DND-41 (cell line): ENCODE measurements at regions not wholly inside any gene's neighbourhood (a gene's known extent, or its start where the extent isn't known, plus 50 kb on each side); places are given as distances from the start of the nearest gene placed in this dataset.

Experiments
- ATAC-seq: fragments of 200-7000 bp; cut with Tn5 transposase; 3 replicates; pipeline ENCODE4 v1.9.1; 2021; ENCODE audit warnings: low read depth; ENCODE audit not compliant: insufficient read depth
- DNase-seq: peaks from one replicate; pipeline ENCODE4 v3.0.0-alpha.2; 2020
- H2AFZ ChIP-seq: 2 replicates; pipeline ENCODE4 v1.6.0; 2012; ENCODE audit warnings: low read depth, low read length
- H3K27ac ChIP-seq: 2 replicates; pipeline ENCODE4 v1.5.1; 2012; ENCODE audit warnings: low read length, inconsistent platforms
- H3K27me3 ChIP-seq: fragments of 200-600 bp; sonication (generic); 2 replicates; pipeline ENCODE4 v1.6.0; 2012; ENCODE audit warnings: low read length, mild to moderate bottlenecking, inconsistent platforms; ENCODE audit not compliant: insufficient read depth, poor library complexity
- H3K36me3 ChIP-seq: 2 replicates; pipeline ENCODE4 v1.5.1; 2012; ENCODE audit warnings: low read length, inconsistent platforms; ENCODE audit not compliant: insufficient read depth
- H3K4me1 ChIP-seq: 2 replicates; pipeline ENCODE4 v1.5.1; 2012; ENCODE audit warnings: mild to moderate bottlenecking, low read length; ENCODE audit not compliant: insufficient read depth
- H3K4me2 ChIP-seq: 2 replicates; pipeline ENCODE4 v1.6.0; 2012; ENCODE audit warnings: mild to moderate bottlenecking, moderate library complexity, low read length, inconsistent platforms; ENCODE audit not compliant: insufficient read depth
- H3K4me3 ChIP-seq, 2 experiments: fragments of 200-600 bp in 1 of 2; shearing (Covaris generic) in 1 of 2; 2 replicates each; pipeline ENCODE4 v1.5.1; 2012 to 2016; ENCODE audit warnings: inconsistent platforms in 2 of 2, low read length in 2 of 2, mild to moderate bottlenecking in 2 of 2, low read depth in 1 of 2, moderate library complexity in 1 of 2
- H3K79me2 ChIP-seq: 2 replicates; pipeline ENCODE4 v1.6.0; 2012; ENCODE audit warnings: low read length, inconsistent platforms; ENCODE audit not compliant: insufficient read depth
- H3K9ac ChIP-seq: 2 replicates; pipeline ENCODE4 v1.6.0; 2012; ENCODE audit warnings: low read depth, mild to moderate bottlenecking, inconsistent platforms, low read length, moderate library complexity
- H3K9me3 ChIP-seq: 2 replicates; pipeline ENCODE4 v1.5.1; 2012; ENCODE audit warnings: low read length, moderate library complexity, mild to moderate bottlenecking, inconsistent platforms; ENCODE audit not compliant: insufficient read depth, severe bottlenecking
- H4K20me1 ChIP-seq: 2 replicates; pipeline ENCODE4 v1.6.0; 2012; ENCODE audit warnings: low read length; ENCODE audit not compliant: insufficient read depth
- CTCF ChIP-seq: IDR thresholded peaks from 2 replicates; pipeline ENCODE4 v1.5.1; 2012; ENCODE audit warnings: borderline replicate concordance, low read length, moderate library complexity, mild to moderate bottlenecking; ENCODE audit not compliant: poor library complexity, severe bottlenecking; ENCODE audit errors: extremely low read depth
- EZH2 ChIP-seq: IDR thresholded peaks from 3 replicates; pipeline ENCODE4 v1.6.1; 2012; ENCODE audit warnings: borderline replicate concordance, low read depth, mild to moderate bottlenecking, moderate library complexity, low read length, inconsistent platforms; ENCODE audit not compliant: severe bottlenecking

DNA sequence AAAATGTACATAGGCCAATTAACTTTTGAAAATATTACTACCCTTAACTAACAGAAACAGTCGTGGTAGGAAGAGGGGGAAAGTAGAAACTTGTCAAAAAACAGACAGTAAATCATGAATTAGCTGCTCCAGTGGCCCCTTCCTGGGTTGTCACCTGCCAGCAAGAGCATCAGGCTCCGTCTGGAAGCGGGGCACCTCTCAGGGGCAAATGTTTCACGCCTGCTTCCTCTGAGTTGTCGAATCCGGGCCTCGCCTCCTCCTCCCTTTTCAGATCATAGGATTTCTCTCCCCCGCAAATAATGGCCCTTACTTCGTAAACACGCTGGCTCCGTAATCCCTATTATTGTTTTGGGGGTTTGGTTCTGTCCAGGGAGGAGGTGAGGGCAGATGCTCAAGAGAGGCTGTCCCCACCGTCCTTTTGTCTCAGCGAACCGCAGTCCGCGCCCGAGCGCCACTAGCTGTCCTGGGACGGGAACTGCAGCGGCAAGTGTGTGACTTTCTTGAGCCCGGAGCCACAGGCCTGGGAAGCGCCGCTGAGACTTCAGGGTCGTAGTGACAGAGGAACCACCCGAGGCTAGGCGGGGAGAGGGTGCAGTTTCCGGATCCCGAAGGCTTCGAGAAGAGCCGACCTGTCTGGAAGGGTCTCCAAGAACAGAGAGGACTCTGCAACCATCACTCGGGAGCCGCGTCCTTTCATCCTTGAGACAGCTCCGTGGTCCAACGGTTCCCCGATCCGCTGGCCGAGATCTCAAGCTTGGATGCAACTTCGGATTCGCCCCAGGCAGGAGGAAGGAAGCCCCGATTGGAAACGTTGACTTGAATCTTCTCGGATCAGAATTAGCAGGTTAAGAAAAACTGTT, 214.5 kb upstream of the ZNF184 start:
- peak overlapping the region; percentile 81 for H2AFZ ChIP-seq
- peak overlapping the region; percentile 75 for H3K27ac ChIP-seq
- H3K79me2 ChIP-seq = no peaks in the 10 kb centered on the region
- H3K27me3 ChIP-seq = no peaks in the 10 kb centered on the region
- peak overlapping the region; percentile 63 for H3K4me2 ChIP-seq
- peak; percentile 89 for DNase-seq
- TF ChIP-seq CTCF (peak; percentile 92), EZH2 (no peak)
- no peaks in the 10 kb centered on the region for H4K20me1 ChIP-seq
- no peaks in the 10 kb centered on the region for H3K9me3 ChIP-seq
- peak overlapping the region; percentile 25 to 74 for H3K4me3 ChIP-seq
- peaks cover 24% of the 10 kb centered on the region for H3K4me1 ChIP-seq
- peak overlapping the region; percentile 60 for H3K9ac ChIP-seq
- peak; percentile 87 for ATAC-seq
- H3K36me3 ChIP-seq = no peaks in the 10 kb centered on the region

- TF ChIP-seq EZH2 (no peak), CTCF (no peak)
- H3K36me3 ChIP-seq = no peaks in the 10 kb centered on the region
- no peak for ATAC-seq
These were observed 212.4 kb upstream of the ZNF184 start for GRCh38 chr6:27685279-27685678.

DNA sequence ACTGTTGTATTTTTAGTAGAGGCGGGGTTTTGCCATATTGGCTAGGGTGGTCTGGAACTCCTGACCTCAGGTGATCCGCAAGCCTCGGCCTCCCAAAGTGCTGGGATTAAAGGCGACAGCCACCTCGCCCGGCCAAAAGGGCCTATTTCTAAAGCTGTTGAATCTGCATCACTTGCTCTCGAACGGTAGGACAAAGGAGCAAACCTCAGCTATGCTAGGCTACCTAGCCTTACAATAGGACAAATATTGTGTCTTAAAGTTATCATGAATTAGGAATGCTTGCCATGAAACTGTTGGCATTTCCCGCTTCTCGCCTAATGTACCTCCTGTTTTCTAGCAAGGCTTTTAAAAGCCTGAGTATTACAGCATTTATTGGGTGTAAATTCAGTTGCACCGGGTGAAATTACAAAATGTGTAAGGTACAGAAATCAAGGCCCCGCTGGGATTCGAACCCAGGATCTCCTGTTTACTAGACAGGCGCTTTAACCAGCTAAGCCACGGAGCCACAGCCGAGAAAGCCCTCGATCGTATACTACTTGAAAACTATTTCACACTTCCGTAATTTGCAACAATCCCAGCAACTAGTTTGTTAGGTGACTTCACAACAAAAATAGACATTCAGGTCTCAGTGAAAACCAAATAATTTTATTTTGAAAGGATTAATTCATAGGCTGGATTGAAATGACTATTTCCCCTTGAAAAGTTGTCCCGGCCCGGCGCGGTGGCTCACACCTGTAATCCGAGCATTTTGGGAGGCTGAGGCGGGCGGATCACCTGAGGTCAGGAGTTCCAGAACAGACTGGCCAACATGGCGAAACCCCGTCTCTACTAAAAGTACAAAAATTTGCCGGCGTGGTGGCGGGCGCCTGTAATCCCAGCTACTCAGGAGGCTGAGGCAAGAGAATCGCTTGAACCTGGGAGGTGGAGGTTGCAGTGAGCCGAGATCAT, 211.6 kb upstream of the ZNF184 start:
- H3K4me1 ChIP-seq = peaks cover 24% of the 10 kb centered on the region
- no peak overlapping the region for H3K4me3 ChIP-seq
- TF ChIP-seq EZH2 (no peak), CTCF (no peak)
- no peak overlapping the region for H2AFZ ChIP-seq
- H3K79me2 ChIP-seq = no peaks in the 10 kb centered on the region
- no peak overlapping the region for H3K9ac ChIP-seq
- ATAC-seq (no peak), DNase-seq (peak; percentile 55)
- no peak overlapping the region for H3K27ac ChIP-seq
- H3K9me3 ChIP-seq = no peaks in the 10 kb centered on the region
- no peaks in the 10 kb centered on the region for H4K20me1 ChIP-seq
- no peaks in the 10 kb centered on the region for H3K36me3 ChIP-seq
- no peak overlapping the region for H3K4me2 ChIP-seq
- no peaks in the 10 kb centered on the region for H3K27me3 ChIP-seq

More at GRCh38 chr6:27685279-27685678, 212.4 kb upstream of the ZNF184 start:
- Histone ChIP-seq H3K4me1 (peaks cover 24% of the 10 kb centered on the region), H3K4me2 (no peak overlapping the region), H3K4me3 (no peak overlapping the region), H3K9me3 (no peaks in the 10 kb centered on the region), H3K27me3 (no peaks in the 10 kb centered on the region), H3K79me2 (no peaks in the 10 kb centered on the region), H4K20me1 (no peaks in the 10 kb centered on the region), H2AFZ (no peak overlapping the region; the same call in 1 of the 2 replicates), H3K9ac (no peak overlapping the region), H3K27ac (no peak overlapping the region)
- DNase-seq = no peak
